ENCODE measurements at regions not wholly inside any gene's neighbourhood (a gene's known extent, or its start where the extent isn't known, plus 50 kb on each side); places are given as distances from the start of the nearest gene placed in this dataset.

DNA sequence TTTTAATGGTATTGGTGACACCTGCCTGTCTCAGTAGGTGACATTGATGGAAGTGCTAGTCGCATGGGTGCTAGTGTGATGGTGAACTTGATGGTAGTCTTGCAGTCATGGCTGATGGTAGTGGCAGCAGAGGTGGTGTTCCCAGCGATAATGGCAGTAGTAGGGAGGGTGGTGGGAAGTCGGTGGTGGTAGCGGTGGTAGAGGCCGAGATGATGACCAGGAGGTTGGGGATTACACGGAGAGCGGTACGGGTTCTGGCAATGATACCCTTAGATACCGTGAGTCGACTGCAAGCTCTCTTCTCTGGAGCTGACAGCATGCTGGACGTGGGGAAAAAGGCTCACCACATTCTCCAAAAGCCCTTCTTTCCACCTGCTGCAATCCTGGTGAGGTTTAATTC lies 99.4 kb upstream of the SLC2A1 start:
- DNase-seq (ENCODE audit: low read depth), result no peak
- TF ChIP-seq POLR2A (IDR thresholded peaks at IDR 0.05; ENCODE audit: extremely low read depth, insufficient read length) (no peak), MYC (IDR thresholded peaks at IDR 0.05; ENCODE audit: low read depth, low read length) (no peak)
- TF ChIP-seq, protein P1, sequence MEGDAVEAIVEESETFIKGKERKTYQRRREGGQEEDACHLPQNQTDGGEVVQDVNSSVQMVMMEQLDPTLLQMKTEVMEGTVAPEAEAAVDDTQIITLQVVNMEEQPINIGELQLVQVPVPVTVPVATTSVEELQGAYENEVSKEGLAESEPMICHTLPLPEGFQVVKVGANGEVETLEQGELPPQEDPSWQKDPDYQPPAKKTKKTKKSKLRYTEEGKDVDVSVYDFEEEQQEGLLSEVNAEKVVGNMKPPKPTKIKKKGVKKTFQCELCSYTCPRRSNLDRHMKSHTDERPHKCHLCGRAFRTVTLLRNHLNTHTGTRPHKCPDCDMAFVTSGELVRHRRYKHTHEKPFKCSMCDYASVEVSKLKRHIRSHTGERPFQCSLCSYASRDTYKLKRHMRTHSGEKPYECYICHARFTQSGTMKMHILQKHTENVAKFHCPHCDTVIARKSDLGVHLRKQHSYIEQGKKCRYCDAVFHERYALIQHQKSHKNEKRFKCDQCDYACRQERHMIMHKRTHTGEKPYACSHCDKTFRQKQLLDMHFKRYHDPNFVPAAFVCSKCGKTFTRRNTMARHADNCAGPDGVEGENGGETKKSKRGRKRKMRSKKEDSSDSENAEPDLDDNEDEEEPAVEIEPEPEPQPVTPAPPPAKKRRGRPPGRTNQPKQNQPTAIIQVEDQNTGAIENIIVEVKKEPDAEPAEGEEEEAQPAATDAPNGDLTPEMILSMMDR (IDR thresholded peaks at IDR 0.05; ENCODE audit: low read depth, low read length), result no peak
- TF ChIP-seq, protein P2, sequence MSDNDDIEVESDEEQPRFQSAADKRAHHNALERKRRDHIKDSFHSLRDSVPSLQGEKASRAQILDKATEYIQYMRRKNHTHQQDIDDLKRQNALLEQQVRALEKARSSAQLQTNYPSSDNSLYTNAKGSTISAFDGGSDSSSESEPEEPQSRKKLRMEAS (IDR thresholded peaks at IDR 0.05; ENCODE audit: low read depth, low read length), result no peak
- no peak overlapping the region for H3K4me3 ChIP-seq (ENCODE audit: low read depth, low read length)

DNA sequence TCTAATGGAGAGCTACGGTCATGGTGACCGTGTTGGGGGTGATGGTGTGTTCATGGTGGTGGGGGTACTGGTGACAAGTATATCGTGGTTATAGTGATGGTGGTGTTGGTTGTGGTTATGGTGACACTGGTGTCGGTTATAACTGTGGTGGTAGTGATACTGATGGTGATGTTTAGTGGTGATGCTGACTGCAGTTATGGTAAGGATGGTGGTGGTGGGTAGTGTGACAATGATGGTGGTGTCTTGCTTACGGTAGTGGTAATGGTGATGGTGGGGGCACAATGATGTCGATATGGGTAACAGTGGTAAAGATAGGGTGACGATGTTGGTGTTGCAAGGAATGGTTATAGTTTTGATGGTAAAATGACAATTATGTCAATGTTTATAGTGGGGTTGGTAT lies 98.9 kb upstream of the SLC2A1 start:
- H3K4me3 ChIP-seq (ENCODE audit: low read depth, low read length), result no peak overlapping the region
- DNase-seq (ENCODE audit: low read depth), result no peak
- TF ChIP-seq, protein P2 (IDR thresholded peaks at IDR 0.05; ENCODE audit: low read depth, low read length), result no peak
- TF ChIP-seq POLR2A (IDR thresholded peaks at IDR 0.05; ENCODE audit: extremely low read depth, insufficient read length), result no peak

DNA sequence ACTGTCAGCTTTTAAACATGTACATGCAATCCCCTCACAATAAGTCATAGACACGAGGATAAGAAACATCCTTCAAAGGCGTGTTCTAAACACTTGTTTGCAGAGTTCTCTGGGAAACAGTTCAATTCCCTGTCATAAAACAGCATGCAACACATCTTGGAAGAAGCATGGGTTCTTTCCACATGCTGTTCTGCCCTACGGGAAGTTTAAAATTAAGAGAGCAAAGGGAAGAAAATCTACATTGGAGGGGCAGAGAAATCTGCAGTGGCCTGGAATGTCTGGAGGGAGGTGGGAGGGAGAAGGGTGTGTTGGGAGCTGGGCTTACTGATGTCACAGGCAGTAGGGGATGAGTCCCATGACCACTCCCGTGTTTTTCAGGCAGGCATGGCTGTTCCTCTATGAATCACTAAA lies 98.3 kb upstream of the SLC2A1 start:
- no peak overlapping the region for H3K4me3 ChIP-seq (ENCODE audit: low read depth, low read length)
- no peak for DNase-seq (ENCODE audit: low read depth)
- TF ChIP-seq, protein P2 (IDR thresholded peaks at IDR 0.05; ENCODE audit: low read depth, low read length), result no peak
- TF ChIP-seq POLR2A (IDR thresholded peaks at IDR 0.05; ENCODE audit: extremely low read depth, insufficient read length) (no peak), MYC (IDR thresholded peaks at IDR 0.05; ENCODE audit: low read depth, low read length) (no peak)
- TF ChIP-seq, protein P1 (IDR thresholded peaks at IDR 0.05; ENCODE audit: low read depth, low read length), result no peak

DNA sequence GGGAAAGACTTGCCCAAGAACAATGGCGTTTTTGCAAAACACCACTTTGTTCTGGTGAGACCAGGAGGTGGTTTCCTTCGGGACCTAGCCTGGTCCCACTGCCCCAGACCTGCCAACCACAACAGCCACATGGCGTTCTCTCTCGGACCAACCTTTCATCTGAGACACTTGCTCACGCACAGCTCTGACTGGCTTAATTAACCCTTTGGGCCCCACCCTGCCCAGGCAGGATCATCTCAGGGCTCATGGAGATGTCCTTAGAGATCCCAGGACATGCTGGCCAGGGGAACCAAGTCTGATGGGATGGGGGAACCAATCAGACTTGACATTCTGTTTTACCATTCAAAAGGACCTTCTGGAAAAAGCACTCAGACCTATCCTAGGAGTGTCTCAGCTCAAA lies 97.8 kb upstream of the SLC2A1 start:
- DNase-seq (ENCODE audit: low read depth), result no peak
- H3K4me3 ChIP-seq (ENCODE audit: low read depth, low read length), result no peak overlapping the region
- TF ChIP-seq MYC (IDR thresholded peaks at IDR 0.05; ENCODE audit: low read depth, low read length) (no peak), POLR2A (IDR thresholded peaks at IDR 0.05; ENCODE audit: extremely low read depth, insufficient read length) (no peak)
- TF ChIP-seq, protein P2 (IDR thresholded peaks at IDR 0.05; ENCODE audit: low read depth, low read length), result no peak
- TF ChIP-seq, protein P1 (IDR thresholded peaks at IDR 0.05; ENCODE audit: low read depth, low read length), result no peak

DNA sequence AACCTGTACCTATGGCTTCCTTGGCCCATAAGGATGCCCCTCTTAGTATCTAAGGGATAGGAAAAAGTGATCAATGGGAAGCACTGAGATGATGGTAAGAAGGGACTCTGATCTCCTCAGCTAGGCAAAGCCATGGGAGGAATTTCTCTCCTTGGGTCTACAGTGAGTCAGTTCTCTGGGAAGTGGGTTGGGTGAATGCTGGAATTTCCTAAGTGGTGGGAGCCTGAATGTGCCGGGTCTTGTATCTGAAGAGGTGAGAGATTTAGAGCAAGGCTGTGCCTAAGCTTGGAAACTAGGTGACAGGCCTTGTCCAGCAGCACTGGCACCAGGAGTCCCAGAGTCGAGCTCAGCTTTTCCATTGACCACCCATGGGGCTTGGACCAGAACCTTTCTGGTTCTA lies 96.3 kb upstream of the SLC2A1 start:
- H3K4me3 ChIP-seq (ENCODE audit: low read depth, low read length), result no peak overlapping the region
- TF ChIP-seq MYC (IDR thresholded peaks at IDR 0.05; ENCODE audit: low read depth, low read length), result no peak
- TF ChIP-seq, protein P2 (IDR thresholded peaks at IDR 0.05; ENCODE audit: low read depth, low read length), result no peak
- TF ChIP-seq, protein P1 (IDR thresholded peaks at IDR 0.05; ENCODE audit: low read depth, low read length), result no peak
- TF ChIP-seq POLR2A (IDR thresholded peaks at IDR 0.05; ENCODE audit: extremely low read depth, insufficient read length), result no peak
- no peak for DNase-seq (ENCODE audit: low read depth)

DNA sequence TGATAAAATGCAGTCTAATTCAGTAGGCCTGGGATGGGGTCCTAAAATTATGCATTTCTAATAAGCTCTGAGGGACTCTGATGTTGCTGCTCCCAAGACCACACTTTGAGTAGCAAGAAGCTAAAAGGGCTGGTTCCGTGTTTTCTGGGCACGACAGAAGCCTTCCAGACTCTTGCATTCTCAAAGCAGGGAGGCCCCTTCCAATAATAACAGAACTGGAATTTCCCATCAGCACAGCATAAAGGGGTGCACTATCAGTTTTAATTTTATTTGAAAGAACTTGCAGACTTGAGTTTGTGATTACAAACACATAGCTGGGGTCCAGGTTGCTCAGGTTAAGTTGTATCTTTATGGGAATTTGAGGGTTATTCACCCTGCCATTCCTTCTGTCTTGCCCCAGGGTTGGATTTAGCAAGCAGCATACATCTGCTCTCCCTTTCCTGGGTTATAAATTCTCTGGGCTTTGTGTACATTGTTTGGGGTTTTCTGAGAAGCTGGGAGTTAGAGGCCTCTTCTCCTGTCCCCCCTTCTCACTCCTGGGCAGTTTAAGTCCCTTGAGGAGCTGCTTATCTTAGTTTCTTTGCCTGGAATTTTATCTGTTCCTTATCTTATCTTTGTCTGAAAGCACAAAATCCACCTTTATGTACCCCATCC lies 94.2 kb upstream of the SLC2A1 start:
- TF ChIP-seq, protein P2 (IDR thresholded peaks at IDR 0.05; ENCODE audit: low read depth, low read length), result no peak
- TF ChIP-seq, protein P1 (IDR thresholded peaks at IDR 0.05; ENCODE audit: low read depth, low read length), result no peak
- no peak for TF ChIP-seq MYC (IDR thresholded peaks at IDR 0.05; ENCODE audit: low read depth, low read length)
- no peak for TF ChIP-seq POLR2A (IDR thresholded peaks at IDR 0.05; ENCODE audit: extremely low read depth, insufficient read length)
- H3K4me3 ChIP-seq (ENCODE audit: low read depth, low read length), result no peak overlapping the region
- DNase-seq (ENCODE audit: low read depth), result no peak

Data from NB4 (cell line).